GM19463 (cell line): ENCODE measurements at regions not wholly inside any gene's neighbourhood (a gene's known extent, or its start where the extent isn't known, plus 50 kb on each side); places are given as distances from the start of the nearest gene placed in this dataset.

ENCODE experiments used
- ATAC-seq: cut with Tn5 transposase; IDR thresholded peaks from one replicate; pipeline ENCODE4 v1.9.1; 2021; ENCODE audit warnings: mild to moderate bottlenecking, moderate library complexity; ENCODE audit not compliant: unreplicated experiment

DNA sequence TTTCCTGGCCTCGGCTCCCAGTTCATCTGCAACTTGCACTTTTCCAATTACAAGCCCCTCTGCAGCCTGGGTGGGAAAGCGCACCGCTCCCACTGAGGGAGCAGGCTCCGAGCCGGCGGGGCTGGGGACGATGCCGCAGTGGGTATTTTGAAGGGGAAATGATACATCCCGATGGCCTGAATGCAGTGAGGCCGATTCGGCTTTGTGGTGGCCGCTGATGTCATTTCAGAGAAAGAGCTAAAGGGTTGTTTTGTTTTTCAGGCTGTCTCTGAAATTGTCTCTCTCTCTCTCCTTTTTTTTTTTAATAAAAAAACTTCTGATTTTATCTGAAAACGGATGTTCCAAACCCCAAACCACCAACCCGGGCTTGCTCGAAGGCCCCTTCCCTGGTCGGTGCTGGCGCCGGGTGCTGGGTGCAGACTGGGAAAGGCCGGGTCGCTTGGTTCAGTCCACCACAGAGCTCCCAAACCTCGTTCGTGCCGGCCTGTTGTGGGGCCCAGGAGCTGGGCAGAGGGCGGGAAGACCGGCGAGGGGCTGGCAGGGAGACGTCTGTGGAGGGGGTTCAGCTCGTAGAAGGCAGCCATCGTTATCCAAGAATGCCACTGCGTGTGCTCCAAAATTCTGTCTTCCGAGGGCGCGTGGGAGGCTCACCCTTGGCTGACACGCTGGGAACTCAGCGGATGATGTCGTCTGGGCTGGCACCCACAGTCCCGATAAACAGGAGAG lies 102.8 kb downstream of the FOXL1 start:
- ATAC-seq: no peak

DNA sequence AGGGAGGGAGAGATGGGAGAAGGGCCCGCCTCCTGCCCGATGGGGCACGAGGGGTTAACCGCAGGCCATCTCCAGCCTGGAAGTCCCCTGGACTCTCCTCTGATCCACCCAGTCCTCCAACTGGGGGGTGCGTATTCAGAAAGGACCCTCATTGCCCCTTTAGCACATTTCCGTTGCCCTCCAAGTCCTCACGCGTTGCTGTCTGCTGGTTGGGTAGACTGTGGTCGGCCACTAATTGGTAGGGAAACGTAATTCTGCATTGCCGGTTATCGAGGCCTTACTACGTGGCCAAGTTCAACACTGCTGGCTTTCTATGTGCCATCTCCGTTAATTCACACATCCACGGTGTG lies 103.4 kb downstream of the FOXL1 start:
- ATAC-seq: no peak

DNA sequence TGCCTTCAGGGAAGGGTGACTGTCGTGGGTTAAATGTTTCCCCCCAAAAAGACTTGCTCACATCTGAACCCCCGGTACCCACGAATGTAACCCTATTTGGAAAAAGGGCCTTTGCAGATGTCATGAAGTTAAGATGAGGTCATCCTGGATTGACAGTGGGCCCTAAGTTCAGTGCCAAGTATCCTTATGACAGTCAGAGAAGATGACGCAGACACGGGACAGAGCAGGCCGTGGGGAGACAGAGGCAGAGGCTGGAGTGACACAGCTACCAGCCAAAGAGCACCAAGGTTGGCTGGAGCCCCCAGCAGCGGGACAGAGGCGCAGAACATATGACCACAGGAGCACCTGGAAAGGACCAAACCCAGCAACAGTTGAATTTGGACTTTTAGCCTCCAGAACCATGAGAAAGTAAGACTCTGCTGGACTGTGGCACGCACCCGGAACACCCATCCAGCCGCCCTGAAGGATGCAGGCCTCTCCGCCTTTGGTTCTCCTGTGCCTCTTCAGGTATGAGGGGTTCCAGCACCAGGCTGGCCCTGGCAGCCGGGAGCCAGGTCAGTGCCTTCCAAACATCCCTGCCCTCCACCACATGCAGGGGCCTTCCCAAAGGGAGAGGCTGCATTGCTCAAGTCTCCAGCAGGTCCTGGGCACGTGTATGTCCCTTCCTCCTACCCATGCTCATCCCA lies 104.0 kb downstream of the FOXL1 start:
- ATAC-seq: no peak

DNA sequence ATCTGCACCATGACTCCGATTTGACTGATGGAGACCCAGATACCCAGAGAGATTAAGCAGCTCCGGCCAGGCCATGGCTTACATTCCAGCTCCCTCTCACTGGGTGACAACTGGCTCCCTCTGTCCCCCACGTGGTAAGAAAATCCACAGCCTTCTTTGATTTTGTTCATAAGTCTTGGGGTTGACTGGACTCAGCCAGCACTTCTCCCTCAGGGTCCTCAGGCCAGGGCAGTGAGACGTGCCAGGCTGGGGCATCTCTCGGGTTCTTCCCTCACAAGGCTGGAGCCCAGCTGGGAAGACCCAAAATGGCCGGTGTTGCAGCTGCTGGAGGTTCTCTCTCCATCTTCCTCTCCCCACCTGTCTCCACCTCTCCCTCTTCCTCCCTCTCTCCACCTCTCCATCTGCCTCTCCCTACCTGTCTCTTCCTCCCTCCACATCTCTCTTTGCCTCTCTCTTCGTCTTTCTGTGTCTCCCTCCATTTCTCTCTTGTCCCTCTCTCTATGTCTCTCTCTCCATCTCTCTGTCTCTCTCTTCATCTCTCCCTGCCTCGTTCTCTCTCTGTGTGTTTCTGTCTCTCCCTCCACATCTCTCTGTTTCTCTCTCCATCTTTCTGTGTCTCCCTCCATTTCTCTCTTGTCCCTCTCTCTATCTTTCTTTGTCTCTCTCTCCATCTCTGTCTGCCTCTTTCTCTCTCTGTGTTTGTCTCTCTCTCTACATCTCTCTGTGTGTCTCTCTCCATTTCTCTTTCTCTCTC lies 105.3 kb downstream of the FOXL1 start:
- no peak for ATAC-seq

DNA sequence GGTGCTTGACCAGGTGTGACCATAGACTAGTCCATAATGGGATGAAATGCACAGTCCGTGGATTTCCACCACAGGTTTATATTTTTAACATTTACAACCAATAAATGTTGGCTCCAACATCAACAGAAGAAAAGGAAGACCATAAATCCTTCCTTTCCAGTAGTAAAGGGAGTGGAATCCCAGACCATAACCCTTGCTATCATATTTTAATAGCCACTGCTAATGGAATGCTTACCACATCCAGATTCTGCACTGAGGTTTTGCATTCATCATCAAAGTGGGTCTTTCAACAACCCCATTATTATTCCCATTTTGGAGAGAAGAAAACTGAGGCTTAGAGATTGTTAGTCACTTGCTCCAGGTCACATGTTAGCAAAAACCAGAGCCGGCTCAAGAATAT lies 106.7 kb downstream of the FOXL1 start:
- no peak for ATAC-seq

DNA sequence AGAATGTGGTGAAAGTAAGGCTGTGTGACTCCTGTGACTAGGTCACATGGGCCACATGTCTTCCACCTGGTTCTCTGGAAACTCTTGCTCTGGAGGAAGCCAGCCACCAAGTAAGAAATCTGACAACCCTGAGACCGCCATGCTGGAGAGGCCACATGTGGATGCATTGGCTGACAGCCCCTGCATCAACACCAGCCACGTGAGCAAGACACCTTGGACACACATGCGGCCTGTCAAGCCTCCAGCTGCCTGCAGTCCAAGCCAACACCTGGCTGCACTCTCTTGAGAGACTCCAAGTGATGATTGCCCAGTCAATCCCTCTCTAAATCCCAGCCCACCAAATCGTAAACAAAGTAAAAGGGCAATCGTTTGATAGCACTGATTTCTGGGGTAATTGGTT lies 112.6 kb downstream of the FOXL1 start:
- no peak for ATAC-seq

DNA sequence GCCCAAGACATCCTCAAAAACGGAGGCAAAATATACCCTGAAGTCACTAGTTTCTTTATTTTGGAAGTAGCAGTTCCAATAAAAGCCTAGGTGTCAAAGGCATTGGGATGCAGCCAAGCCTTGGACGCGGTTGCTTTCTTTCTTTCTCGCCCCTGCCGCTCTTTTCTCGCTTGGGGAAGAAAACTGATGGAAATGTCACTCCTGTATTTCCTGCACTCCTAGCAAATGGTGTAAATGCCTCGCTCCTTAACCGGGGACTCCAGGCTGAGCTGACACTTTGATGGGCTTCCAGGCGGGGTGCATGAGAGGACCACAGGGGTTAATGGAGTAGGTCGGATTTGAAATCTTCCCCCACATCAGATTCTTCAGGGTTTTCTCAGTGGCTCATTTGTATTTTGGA lies 114.1 kb downstream of the FOXL1 start:
- ATAC-seq: no peak

DNA sequence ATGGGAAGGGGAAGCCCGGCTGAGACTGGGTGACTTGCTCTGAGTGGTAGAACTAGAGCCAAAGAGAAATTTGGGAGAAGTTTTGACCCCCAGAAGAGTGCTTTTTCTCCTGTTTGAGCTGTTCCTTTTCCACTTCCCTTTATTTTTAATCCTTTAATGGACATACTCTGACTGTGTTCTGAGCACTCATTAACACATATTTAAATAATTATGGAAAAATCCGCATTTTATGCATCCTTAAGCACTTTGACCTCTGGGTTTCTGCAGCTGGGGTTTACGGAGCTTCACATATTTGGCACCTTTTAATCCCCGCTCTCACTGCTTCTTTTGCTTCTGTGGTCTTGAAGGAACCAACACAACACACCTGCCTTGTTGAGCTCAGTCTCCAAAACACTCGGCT lies 114.7 kb downstream of the FOXL1 start:
- no peak for ATAC-seq

DNA sequence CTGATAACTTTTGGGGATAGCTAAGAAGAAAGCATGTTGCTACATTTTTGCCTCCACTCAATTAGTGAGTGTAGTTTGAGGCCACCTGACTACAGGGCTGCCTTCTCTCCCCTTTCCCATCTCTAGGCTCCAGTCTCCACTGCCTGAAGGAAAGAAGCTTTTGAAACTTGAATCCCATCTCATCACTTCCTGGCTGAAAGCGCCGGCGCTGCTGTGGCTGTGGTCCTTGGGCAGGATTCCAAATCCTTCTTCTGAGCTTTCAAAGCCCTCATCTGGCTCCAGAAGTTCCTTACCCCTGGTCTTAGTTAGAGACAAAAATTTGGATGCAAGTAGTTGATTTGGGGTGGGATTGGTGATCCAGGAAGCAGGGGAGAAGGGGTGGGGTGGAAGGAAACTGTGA lies 119.4 kb downstream of the FOXL1 start:
- no peak for ATAC-seq

DNA sequence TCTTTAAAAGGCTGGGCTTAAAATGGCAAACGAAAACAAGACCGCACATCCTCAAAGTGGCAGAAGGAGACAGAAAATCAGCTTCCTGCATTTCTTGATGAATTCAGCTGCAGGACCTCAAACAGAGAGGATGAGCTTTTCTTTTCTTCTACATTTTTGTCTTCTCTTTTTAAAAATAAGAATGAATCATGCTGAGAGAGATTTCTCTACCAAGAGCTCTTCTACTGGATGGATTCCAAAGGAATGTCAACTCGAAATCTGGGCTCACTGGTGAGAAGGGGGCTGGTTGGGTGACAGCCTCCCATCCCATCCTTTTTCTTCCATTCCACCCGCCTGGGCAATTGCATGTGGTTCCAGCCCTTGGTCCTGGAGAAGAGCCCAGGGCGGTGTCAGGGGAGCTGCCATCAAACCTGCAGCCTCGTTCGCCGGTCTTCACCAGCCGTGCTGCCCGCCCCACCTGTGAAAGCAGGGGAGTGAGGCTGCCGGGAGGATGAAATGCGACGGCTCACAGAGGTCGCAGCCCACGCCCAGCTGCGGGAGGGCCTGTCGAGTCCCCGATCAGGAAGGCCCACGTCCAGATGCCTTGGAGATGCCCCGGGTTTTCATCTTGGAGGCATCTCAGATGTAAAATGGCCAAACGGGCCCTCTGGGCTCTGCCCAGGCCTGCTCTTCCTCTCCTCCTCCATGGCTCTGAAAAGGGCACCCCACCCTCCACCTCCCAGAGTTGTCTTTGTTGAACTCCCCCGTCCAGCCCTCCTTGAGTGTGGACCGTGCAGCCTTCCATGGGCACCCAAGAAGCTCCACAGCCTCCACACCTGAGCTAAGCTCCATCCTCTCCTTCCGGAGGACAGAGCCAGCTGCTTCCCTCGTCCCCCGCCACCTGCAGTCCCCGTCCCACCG lies 121.9 kb downstream of the FOXL1 start:
- ATAC-seq: no peak

DNA sequence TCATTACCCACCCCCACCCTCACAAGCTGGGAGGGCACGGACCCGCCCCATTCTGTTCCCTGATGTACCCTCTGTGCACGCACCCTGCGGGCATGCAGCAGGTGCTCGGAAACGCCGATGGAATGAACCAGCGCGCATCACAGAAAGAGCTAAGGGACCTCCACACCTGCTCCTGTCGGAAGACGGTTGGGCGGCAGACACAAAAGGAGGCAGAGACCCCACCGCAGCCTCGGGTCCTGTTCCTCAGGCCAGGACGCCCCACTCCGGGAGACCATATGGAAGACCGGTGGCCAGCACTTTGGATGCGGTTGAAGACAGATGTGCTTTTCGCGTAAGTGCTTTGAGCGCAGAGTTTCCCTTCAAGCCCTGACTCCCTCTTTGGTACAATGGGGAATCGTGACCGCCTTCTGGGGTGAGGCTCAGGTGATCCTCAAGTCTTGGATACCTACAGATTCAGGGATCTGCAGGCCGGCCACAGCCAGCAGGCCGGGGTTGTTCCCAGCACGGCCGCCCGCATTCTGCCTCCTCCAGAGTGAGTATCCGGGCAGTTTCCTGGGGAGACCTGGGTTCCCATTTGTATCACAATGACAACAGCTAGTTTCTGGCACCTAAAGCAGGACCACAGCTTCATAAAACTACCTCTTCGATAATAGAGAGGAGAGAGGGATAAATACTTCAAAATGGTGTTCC lies 123.1 kb downstream of the FOXL1 start:
- no peak for ATAC-seq

DNA sequence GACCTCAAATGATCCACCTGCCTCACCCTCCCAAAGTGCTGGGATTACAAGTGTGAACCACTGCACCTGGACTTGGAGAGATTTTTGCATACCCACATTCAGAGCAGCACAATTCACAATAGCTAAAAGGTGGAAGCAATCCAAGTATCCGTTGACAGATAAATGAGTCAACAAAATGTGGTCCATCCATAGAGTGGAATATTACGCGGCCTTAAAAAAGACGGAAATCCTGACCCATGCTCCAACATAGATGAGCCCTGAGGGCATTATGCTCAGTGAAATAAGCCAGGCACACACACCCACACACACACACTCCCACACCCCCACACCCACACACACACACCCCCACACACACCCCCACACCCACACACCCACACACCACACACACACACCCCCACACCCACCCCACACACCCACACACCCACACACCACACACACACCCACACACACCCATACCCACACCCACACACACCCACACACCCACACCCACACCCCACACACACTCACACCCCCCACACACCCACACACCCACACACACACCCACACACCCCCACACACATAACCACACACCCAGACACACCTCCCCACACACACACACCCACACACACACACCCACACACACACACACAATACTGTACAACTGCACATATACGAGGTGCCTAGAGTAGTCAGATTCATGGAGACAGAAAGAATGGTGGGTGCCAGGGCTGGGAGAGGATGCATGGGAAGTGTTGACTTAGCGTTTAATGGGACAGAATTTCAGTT lies 124.7 kb downstream of the FOXL1 start:
- ATAC-seq: no peak

DNA sequence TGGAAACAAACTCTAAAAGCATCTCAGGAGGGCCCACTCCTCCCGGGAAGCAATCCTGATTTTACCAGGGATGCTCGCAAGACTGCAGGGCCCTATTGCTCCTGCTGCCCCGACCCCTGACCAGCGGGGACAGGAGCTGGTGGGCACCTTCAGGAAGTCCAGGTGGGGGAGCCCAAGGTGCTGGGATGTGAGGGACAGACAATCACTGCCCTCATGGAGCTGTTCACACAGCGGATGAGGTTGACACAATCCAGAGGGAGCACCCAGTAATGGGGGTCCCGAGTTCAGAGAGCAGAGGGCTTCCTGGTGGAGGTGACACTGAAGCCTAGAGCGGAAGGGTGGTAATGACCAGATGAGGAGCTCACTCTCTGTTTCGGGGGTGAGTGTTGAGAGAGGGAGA lies 126.2 kb downstream of the FOXL1 start:
- ATAC-seq: no peak

DNA sequence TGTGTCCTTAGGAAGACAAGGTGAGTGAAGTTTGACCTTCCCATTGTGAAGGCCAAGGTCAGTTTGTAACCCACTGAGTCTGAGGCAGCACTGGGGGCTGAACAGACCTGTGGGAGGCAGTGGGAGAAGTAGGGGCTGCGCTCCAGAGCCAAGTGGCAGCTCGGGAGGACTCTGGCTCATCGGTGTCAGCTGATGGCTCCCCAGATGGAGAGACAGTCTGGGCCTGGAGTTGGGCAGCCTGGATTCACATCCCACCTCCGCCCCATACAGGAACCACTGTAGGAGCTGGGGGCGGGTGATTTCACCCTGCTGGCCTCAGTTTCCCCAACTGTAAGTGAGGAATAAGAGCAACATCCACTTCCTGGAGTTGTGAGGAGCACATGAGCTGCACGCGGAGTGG lies 128.4 kb downstream of the FOXL1 start:
- no peak for ATAC-seq

DNA sequence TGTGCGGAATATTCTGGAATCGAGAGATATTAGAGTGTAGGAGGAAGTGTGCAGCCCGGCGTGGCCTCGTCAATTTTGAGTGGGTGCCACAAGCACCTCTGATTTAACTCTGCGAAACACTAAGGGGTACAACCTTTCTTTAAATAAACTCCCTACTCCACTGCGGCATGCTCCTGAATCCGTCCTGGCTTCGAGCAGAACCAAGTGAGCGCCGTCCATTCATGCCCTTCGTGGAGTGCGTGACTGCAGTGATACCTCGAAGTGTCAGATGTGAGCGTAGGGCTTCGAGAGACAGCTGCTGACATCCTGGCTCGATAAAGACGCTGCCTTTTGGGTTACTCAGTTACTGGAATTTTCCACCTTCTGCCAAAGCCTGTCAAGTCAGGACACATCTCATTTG lies 128.8 kb downstream of the FOXL1 start:
- no peak for ATAC-seq

DNA sequence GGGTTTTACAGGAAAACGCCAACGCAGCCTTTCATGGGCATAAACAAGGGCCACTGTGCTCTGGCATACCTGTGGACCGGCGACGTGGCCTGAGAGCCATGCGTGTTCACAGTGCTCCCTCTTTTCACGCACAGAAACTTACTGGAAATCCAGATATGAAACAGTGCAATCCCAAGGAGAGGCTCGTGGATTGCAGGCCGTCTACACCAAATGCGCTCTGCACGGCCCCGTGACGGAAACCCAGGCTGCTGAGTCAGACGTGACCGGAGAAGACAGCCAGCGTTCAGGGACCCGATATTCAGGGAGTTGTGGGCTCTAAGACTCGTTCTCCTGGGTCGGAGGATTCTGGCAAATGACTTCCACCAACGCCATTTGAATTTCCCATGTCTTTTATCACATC lies 129.2 kb downstream of the FOXL1 start:
- no peak for ATAC-seq

DNA sequence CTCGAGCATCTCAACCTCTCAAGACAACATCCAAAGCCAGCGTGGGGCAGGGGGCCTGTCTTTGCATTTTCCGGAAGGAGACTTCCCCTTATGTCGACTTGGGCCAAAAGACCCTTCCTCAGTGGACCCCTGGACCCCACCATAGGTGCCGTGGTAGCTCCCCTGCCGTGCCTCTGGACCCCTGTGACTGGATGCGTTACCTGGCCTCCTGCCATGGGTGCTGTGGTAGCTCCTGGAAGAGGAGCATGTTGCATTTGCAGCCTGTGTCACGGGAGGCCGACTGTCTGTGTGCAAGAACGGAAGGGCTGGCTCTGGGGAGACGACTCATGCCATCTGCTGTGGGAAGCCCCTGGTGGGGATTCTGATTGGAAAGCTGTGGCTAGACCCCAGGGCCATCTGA lies 130.1 kb downstream of the FOXL1 start:
- ATAC-seq: no peak

DNA sequence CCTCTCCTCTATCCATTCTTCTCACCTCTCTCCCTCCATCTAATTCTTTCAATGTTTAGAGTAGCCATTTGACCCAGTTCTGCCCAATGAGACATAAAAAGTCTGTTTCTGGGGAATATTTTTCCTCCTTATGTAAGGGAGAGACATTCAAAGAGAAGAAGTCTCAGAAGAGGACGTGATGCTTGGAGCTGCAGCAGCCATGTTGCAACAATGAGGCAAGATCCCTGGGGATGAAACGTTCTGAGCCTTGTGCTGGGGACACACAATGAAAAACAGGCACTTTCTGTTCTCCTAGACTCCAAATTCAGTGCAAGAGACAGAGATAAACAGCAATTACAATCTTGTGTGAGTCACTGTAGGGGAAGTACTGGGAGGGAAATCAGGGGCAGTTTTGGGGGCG lies 130.8 kb downstream of the FOXL1 start:
- no peak for ATAC-seq

DNA sequence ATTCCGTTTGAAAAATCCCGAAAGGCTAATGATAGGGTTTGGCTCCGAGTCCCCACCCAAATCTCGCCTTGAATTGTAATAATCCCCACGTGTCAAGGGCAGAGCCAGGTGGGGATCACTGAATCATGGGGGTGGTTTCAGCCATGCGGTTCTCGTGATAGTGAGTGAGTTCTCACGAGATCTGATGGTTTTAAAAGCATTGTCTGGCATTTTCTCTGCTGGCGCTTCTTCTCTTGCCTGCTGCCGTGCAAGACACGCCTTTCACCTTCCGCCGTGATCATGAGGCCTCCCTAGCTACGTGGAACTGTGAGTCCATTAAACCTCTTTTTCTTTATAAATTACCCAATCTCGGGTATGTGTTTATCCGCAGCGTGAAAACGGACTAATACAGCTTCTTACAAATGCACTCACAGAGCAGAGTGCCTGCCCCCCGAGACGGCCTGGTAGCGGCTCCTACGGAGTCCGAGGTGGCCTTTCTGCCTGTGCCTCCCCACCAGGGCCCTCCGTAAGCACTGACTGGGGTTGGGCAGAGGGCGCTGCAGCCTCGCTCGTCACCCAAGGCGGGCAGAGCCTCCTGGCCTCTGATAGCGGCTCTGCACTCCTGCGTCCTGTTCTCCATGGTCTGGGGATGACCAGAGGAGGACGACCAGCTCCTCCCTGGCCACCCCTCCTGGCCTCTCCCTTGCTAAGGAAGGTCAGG lies 131.7 kb downstream of the FOXL1 start:
- ATAC-seq: no peak
